ENCODE measurements at regions not wholly inside any gene's neighbourhood (a gene's known extent, or its start where the extent isn't known, plus 50 kb on each side); places are given as distances from the start of the nearest gene placed in this dataset.

DNA sequence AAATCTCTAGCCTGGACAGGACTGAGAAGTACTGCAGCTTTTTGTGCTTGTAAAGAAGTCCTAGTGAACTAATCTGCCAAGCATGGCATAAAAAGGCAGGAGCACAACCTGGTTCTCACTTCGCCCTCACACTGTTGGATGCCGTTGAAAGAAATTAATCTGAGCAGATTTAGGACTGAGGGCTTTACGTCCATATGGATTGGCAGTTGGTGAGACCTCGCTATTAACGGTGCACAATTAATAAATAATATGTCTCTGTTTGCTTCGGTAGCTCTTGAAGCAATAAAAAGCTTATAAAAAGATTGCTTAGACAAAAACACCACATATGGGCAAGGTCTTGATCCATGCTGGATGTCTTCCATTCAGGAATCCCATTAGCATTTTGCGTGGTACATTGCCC, 185.6 kb upstream of the EPHA7 start:
- DNase-seq: no peak

DNA sequence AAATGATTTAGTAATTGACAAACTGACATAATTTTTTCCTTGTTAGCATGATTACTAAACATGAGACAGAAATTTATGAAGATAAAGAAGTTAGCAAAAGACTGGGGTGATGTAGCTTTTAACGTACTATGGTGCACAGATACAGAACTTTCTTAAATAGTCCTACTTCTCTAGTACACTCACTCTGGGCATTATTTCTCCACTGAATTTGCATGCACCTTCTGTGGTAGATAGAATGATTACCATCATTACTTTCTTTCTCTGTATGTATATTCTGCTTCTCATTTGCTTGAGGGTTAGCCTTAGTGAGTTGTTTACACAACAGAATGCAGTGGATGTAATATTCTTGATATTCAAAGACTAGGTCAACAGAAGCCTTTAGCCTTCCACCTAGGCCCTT, 173.1 kb upstream of the EPHA7 start:
- DNase-seq: no peak

DNA sequence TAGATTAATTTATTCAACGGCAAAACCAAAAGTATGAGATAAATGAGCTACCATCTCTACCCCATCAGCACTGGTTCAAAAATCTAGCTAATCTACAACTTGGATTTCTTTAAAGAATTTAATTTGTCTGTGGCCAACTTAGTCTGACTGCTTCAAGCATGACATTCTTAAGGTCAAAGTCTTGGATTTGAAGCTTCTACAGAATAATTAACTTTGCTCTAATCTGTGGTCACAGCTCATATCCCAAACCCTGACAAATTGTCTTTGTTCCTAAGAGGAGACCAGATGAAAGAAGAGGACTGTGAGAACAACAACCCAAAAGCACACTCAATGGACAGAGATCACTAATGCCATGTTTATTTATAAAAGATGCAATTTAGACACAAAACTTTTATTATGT, 166.9 kb upstream of the EPHA7 start:
- no peak for DNase-seq

DNA sequence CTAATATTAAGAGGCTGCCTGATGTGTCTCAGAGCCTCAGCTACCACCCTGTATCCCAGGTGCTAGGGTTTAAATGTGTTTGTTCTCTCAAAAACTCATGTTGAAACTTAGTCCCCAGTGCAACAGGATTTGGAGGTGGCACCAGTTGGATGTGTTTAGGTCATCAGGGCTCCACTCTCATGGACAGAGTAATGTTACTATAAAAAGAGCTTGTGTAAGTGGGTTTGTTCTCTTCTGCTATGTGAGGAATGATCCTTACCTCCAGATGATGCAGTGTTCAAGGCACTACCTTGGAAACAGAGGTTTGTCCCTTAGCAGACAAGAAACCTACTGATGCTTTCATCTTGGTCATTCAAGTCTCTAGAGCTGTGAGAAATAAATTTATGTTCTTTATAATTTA, 164.9 kb upstream of the EPHA7 start:
- DNase-seq: no peak

DNA sequence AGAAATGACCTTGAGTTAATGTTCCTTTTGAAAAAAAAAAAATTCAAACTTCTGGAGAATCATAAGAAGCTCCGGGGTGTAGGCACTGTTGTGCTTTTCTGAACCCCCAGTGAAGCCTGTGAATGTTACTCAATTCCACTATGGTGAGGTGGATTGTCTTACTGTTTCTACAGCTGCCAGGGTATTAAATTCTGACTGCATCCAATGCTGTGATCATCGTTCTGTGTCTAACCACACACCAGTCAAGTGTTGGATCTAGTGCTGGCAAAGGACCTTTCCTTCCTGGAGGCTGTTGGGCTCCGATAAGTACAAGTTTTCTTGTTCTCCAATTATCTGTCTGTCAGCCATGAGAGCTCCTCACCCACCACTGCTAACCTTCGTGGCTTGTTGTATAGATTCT, 162.0 kb upstream of the EPHA7 start:
- no peak for DNase-seq

DNA sequence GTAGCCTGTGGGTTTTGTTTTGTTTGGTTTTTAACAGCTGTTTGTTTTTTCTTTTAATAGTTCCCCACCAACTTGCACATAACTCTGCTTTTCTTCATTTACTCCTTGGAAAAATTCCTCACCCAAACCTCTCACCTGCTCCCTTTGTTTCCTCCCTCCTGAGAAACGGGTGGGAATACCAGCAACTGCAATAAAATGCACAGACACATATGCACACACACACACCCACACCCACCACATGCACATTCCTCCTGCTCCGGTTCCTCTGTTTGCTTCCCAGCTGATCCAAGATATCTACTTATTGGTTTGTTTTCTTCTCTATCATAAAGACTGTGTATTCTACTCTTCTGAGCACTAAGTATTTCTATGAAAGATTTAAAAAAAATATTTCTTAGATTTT, 161.1 kb upstream of the EPHA7 start:
- DNase-seq: no peak

DNA sequence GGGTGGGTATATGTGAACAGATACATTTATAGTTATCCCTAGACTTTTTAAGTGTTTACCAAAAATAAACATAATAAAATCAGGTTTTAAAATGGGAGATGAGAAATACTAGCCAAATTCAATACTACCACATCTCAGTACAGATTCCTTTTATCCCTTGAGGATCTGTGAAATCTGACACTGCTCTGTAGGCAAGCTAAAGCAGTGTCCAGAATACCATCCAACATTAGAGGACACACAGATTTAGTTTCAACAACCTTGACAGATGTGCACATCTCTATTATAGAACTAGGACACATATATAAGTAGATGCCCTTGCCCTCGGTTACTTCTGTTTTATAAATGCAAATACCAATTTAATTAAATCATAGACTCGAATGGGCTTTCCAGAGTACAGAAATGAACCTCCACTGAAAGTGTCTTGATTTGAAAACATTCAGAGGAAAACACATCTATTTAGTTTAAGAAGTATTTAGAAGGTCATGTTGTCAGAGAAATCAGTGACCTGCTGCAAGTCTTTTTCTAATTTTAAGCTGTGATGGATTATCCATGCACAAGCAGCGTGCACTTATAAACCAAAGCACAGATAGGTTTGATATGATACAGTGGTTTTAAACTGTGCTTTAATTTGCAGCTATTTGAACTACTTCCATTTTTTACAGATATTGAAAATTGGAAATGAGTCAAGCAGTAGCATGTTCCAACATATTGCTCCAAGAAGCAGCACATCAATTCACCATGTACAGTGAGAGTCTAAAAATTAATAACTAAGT, 156.3 kb upstream of the EPHA7 start:
- DNase-seq: no peak

DNA sequence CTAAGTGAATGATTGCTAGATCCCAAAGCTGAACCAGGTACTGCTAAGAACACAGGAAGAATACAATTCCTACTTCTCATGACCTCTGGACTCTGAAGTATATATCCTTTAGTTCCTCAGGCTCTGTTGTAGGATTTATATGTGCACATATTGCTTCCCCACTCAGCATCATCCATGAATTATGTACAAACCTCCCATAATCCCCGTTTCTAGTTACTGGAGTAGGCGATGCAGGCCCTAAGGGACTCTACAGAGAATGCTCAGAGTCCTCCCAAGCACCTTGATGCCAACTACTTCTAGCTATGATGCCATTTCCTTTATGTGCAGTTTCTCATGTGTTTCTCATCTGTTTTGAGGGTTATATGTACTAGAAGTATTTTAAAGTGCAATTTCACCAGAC, 154.9 kb upstream of the EPHA7 start:
- no peak for DNase-seq

DNA sequence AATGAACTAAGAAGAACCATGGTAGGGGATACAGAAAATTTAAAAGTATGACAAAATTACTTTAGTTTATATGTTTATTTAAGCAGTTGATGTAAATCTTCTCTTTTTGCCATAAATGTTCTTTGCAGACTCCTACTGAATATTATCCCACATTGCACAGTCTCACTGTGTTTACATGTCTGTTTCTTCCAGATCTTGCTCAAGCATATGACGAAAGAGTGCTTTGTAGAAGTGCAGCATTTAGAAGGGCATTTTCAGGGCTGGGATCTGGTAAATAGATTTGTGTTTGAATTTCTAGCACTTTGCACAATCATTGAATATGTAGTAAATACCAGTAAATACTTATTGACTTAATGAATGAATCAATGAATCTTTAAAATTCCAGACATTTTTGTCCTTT, 152.0 kb upstream of the EPHA7 start:
- DNase-seq: no peak

DNA sequence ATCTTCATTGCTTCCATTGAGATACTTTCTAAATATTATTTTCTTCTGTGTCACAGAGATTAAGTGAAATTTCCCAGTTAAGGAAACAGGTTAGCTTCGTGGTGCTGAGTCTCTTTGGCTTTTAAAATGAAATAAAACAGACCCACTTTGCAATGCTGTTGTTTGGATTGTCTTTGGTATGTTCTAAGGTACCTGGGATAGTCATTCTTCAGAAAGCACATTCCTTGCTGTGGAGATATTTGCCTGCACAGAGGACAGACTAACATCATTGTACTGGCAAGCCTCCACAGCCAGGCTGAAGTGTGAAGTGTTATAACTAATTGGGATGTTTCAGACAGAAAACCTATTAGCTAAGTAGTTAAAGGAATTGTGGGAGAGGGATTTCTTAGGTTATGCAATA, 148.8 kb upstream of the EPHA7 start:
- DNase-seq: no peak

DNA sequence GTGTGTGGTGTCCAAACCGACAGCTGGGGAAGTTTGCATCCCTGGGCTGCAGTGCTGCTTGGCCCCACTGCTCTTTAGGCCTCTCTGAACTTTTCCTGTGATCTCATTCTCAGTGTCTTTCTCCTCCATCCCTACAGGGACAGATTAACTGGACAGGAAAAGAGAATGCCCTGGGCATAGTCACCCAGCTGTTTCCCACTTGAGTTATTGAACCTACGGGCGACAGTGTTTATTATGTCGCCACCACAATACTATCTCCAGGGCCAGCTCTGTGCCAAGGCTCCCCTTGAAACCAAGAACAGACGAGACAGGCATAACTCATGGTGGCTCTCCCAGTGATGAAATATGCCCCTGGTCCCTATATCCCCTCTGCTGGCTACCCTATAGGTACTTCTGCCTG, 147.8 kb upstream of the EPHA7 start:
- no peak for DNase-seq

DNA sequence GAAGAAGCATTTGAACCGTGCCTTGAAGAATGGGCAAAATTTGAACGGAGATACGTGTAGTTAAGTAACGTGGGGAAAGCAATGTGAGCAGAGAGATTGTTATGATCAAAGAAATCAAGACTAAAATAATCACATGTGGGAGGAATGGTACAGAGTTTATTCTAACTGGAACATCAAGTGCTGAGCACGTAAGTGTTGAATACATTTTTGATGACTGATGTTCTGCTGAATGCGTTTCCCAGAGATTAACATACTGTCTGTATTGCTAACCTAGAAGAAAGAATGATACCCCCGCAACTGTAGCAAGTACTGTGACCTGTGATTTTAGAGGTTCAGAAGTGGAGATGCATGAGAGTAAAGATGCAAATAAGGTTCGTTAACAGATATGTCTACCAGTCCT, 146.9 kb upstream of the EPHA7 start:
- no peak for DNase-seq

DNA sequence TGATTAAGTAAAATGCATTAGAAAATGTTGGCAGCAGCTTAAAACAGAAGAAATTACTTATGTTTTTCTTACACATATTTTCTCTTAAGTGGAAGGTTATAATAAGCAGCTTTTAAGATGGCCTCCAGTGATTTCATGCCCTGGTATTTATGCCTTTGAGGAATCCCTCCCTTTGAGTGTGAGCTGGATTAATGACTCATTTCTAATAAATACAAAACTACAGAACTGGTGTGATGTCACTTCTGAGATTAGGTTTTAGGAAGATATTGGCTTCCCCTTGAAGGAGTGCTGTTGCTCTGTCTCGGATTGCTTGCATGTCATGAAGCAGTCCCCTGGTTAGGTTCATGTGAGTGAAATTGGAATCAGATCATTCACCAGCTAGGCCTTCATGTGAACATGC, 143.2 kb upstream of the EPHA7 start:
- DNase-seq: no peak

DNA sequence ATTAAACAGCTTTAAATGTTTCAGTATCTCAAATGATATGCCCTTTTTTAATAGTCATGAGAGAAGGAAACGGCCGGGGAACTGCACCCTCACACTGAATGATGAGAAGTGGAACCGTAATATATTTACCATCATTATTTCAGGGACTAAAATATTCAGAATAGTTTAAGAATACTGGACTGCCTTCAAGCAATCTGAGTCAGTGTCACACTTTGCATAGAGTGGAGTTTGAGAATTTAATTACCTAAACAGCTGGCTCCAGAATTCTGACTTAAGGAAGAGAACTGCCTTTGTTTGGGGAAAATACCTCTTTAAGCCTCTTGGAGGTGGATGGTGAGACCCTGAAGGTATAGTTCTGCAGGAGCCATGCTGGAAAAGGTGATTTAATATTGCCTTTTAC, 135.9 kb upstream of the EPHA7 start:
- DNase-seq: no peak

DNA sequence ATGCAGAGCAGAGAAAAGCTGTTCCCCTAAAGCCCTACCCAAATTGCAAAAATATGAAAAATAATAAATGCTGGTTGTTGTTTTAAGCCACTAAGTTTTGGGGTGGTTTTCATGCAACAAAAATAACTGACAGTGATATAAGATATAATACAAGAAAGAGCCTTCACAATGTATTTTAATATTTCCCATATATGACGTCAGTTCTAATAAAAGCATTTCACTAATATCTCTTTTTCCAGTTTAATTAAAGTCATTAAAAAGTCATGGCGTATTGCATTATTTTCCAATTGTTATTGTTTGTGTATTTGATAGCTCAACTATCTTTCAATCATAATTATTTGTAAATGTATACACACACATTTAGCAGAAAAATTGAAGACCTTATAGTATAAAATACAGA, 134.7 kb upstream of the EPHA7 start:
- no peak for DNase-seq

DNA sequence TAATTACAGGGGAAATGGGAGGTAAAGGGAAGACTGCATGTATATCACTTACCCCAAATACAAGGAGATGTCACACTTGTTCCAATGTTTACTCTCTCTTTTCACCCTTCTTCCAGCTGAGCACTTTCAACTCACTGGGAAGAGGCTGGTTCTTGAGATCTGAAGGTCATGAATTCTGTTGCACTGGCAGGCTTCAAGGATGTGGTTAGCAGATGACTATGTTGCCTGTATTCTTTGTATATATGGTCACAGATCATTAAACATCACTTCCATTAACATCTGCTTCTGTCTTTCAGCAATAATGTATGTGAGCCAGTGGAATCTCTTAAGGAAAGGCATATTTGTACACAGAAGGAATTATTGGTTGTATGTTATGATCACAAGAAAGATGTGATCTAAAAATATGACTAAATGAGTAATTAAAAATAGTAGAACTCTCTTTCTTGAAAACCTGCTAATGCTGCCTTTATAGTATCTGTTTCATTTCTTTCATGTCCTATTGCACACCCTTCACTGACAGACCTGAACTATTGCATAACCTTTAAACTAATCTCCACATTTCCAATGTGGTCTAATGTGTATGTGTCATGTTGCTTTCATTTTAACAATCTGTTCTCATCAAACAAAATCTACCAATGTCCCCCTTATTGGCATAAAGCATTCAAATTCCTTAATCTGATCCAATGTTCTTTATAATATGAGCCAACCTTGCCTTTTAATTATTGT, 131.4 kb upstream of the EPHA7 start:
- DNase-seq: no peak

DNA sequence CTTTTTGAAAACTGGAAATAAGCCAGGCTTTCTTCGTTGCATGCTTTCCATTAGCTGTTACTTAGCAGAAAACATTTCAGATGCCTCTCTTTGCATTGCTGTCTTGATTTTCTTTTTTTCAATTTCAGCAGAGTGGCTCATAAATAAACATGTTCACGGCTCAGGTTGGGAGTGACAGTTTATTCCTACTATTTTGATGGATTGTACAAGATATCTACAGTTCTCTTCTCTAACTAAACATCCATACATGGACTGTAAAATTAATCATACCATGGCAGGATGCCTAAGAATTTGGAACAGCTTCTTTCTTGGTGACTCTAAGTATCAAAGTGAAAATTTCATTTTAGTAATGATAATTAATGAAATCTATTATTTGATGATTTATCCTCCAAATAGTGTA, 130.5 kb upstream of the EPHA7 start:
- no peak for DNase-seq

DNA sequence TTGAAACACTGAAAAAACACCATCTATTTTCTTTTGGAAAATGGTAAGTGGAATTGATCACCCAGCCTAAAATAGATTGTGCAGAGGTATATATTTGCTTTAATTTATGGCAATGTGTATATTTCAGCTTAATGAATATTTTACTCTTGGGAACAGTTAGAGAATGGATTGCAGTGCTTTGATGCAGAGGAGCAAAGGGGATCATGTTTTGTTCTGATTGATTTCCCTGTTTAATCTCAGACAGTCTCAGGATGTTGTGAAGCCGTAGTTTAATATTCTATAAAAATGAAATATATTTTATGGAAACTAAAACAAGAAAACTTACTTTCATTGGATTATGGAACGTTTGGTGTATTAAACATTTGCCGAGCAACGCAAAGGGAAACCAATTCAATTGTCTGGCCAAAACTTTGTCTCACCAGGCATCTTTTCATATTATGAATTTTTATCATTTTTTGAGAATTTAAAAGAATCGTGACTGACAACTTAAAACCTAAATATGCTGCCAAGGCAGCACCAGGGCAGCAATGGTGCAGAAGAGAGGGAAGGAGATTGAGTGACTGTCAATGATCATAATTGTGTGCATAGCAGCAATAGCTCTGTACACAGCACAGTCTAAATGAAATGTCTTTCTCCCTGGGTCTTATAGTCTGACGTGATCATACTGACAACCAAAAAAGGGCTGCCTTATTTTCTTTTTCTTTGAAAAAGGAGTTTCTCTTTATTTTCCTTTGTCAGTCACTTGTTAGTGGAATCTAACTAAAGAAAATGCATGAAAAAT, 105.5 kb upstream of the EPHA7 start:
- DNase-seq: no peak

DNA sequence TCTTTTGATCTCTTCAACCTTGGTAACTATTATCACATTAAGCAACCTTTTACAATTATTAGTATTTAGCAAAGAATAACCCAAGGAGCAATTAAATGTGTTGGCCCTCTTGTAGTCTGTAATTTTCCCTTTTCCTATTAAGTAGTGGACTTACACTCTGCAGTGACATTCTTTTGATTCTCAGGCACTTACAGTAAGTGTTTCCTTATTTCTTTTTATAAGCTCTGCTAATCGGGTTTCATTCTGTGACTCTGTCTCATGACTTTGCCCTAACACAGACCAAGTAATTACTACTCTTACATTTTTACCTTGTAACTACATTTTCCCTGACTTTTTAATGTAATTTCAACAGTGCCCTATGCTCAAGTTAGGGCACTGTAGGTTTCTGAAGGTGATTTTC, 104.0 kb upstream of the EPHA7 start:
- DNase-seq: no peak

DNA sequence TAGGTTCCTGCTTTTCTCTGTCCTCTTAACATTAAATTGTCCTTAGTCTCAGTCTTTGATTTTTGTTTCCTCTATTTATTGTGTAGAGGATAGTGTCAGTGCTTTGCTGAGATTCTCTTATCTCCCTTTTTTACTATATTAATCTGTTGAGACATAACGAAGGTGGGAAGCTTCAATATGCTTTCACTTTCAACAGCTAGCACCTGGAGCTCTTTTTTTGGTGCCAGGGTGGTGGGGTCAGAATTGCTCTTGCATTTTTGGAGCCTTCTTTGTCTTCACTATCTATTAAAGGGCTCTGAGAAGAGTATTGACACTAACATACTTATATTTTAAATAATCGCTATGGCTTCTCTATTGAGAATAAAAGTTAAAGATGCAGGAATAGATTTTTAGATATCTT, 97.1 kb upstream of the EPHA7 start:
- DNase-seq: no peak

DNA sequence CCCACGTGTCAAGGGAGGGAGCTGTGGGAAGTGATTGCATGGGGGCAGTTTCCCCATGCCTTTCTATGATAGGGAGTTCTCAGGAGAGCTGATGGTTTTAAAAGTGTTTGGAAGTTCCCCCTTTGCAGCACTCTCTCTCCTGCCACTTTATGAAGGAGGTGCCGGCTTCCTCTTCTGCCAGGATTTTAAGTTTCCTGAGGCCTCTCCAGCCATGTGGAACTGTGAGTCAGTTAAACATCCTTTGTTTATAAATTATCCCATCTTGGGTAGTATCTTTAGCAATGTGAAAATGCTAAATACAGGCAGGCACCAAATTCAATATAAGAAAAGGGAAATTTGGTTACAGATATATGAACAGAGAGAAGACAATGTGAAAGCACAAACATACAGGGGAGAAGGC, 96.4 kb upstream of the EPHA7 start:
- DNase-seq: no peak

DNA sequence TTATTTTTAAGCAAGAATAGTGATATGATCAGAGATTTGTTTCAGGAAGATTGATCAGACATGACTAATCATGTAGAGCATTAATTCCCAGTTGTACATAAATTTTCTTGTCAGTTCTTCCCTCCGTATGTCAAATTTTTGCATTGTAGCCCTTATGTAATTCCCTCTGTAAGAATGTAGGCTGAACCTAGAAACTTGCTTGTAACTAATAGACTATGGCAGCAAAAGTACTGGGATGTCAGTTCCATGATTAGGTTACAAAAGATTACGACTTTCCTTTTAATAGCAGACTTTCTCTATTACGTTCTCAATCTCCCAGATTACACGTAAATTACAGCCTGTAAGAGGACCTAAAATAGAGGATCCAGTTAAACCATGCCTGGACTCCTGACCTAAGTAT, 79.4 kb upstream of the EPHA7 start:
- no peak for DNase-seq

DNA sequence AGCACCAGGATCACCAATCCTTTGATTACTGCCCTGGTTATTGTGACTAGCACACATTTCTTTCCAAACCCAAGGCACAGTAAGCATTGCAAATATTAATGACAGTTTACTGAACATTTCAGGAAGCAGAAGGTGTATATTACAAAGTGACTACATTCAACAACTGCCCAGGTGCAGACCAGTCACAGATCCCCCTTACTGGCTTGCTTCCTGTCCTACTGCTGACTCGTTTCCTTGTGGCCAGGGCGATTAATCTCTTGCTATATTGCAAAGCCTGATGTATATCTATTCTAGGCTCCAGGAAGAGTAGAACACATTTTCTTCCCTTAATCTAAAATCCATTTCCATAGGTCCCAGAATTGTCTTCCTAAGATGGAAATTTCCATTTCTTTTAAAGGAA, 77.2 kb upstream of the EPHA7 start:
- DNase-seq: no peak

DNA sequence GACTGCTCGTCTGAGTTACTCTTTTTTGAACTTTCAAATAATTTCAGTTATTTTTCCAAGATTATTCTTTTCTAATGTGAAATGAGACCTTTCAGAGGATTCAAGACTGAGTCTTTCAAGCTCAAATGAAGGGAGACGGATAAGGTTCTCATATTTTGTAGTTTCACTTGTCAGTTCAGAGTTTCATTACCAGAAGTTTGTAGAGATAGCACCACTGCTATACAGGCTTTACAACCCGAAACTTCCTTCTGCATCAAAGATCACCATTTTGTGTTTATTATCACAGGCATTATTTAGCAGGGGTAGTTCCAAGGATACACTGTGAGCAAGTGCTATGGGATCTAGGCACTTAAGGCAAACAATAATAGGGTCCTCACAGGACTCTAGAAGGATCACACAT, 74.7 kb upstream of the EPHA7 start:
- no peak for DNase-seq

Measured in cerebellar nuclear complex (tissue), 1 donor.